GM19463 (cell line): ENCODE measurements at regions not wholly inside any gene's neighbourhood (a gene's known extent, or its start where the extent isn't known, plus 50 kb on each side); places are given as distances from the start of the nearest gene placed in this dataset.
"Not testable (repeated sequence)": the region's sequence is repeated elsewhere in the genome, so short reads cannot be mapped to it uniquely, and the experiment has no call there.

Experiments used
- ATAC-seq: cut with Tn5 transposase; IDR thresholded peaks from one replicate; pipeline ENCODE4 v1.9.1; 2021; ENCODE audit warnings: mild to moderate bottlenecking, moderate library complexity; ENCODE audit not compliant: unreplicated experiment

DNA sequence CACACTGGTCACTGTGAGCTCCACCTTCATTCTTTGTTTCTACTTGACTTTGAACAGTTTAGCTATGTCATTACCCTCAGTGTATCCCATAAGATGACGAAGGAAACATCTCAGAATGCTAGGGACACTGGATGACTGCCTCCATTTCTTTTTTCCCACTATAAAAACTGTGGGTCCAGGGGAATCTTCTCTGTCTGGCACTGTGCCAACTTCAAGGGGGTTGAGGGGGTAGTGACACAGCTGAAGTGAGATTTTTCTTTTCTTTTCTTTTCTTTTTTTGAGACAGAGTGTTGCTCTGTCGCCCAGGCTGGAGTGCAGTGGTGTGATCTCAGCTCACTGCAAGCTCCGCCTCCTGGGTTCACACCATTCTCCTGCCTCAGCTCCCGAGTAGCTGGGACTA is 302.6 kb upstream of the TARS1 start:
- ATAC-seq, result not testable (repeated sequence)

GRCh38 chr5:33143405-33144123 is 297.2 kb upstream of the TARS1 start:
- no peak for ATAC-seq

DNA sequence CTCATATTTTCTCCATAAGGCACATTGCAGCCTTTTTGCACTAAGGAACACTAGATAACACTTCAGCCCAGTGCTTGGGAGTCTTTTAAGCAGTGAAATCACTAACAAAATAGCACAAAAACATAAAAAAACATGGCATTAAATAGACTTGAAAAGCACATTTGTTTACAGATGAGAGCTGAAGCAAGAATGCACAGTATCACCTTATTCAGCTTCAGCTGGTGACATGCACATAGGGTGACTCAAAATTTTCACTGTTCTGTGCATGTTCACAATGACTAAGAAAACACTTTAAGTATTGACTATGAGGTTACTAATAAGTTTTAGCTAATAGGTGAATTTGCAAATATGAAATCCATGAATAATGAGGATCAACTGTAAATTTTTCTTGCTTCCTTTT is 293.9 kb upstream of the TARS1 start:
- no peak for ATAC-seq

GRCh38 chr5:33148076-33148513 is 292.7 kb upstream of the TARS1 start:
- ATAC-seq, result no peak

DNA sequence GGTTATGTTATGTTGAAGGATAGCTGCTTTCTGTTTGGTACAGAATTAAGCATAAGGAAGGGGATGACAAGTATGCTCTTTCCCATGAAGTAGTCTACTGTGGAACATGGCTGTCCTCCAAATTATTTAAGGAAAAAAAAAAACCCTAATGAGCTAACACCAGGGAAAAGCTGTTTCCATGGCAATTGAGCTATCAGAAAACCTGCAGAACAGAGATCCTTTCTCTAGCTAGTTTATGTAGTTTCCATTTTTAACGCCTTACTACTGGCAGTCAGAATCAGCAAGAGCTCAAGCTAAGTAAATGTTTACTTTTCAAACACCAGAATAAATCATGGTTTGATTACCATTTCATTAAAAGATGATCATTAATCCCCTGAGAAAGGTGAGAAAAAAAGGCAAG is 287.4 kb upstream of the TARS1 start:
- no peak for ATAC-seq

DNA sequence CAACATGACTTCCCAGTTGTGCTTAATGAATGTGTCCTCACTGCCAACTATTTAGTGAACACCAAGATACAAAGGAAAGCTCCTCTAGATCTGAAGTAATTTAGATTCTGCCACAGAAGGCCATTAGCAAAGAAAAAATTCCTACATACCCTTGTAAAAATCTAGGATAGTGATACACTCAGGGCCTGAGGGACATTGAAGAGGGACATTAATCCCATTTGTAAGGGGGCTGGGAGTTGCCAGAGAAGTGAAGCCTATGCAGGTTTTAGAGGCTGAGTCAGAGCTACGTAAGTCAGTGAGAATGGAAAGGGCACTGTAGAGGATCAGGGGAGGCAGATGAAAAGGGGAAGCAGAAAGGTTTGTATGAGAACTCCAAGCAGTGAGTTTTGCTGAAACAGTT is 286.9 kb upstream of the TARS1 start:
- ATAC-seq, result no peak

DNA sequence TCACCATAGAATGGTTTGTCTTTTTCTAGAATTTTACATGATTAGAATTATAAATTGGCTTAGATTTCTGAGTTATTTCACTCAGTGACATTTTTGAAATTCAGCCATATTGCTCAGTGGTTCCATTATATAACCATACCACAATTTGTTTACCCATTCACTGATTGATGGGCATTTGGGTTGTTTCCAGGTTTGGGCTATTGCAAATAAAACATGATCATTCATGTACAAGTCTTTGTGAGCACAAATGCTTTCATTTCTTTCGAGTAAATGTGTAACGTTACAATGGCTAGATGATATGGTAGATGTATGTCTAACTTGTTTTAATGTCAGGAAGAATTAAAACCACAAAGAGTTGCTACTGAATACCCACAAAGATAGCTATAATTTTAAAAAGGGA is 279.9 kb upstream of the TARS1 start:
- no peak for ATAC-seq

DNA sequence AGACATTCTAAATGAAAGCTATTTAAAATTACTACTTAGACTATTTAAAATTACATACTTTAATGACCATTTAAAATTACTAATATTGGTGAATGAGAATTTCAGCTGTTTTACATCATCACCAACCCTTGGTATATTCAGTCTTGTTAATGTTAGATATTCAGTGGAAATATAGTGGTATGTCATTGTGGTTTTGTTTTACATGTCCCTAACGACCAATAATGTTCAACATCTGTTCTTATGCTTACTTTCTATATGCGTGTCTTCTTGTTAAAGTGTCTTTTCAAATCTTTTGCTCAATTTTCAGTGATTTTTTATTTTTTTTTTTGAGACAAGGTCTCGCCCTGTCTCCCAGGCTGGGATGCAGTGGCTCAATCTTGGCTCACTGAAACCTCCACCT is 279.3 kb upstream of the TARS1 start:
- no peak for ATAC-seq

DNA sequence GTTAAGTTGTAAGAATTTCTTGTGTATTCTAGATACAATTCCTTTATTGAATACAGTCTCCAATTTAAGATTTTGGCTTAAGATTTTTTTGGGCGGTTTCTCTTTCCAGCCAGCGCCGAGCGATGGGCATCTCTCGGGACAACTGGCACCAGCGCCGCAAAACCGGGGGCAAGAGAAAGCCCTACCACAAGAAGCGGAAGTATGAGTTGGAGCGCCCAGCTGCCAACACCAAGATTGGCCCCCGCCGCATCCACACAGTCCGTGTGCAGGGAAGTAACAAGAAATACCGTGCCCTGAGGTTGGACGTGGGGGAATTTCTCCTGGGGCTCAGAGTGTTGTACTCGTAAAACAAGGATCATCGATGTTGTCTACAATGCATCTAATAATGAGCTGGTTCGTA is 278.7 kb upstream of the TARS1 start:
- no peak for ATAC-seq

- no peak for ATAC-seq
Measured at GRCh38 chr5:33166522-33166921, 274.2 kb upstream of the TARS1 start.

GRCh38 chr5:33166948-33167347 is 273.8 kb upstream of the TARS1 start:
- ATAC-seq, result no peak

DNA sequence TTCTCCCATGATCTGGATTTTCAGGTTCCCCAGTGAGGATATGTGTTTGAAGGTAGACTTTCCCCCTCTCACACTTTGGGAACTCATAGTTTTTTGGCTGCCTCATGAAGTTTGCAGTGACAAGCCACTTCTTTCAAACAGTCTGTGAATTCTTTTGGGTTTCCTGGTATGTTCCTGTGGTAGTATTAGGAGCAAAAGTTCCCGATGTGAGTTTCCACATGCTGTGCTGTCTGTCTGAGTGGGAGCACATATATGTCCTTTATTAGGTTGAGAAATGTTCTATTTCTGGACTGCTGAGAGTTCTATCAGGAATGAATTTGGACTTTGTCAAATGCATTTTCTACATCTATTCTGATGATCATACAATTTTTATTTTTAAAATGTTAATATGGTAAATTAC is 273.2 kb upstream of the TARS1 start:
- ATAC-seq, result no peak

- no peak for ATAC-seq
Measured at GRCh38 chr5:33170411-33170810, 270.4 kb upstream of the TARS1 start.

- no peak for ATAC-seq
Measured at GRCh38 chr5:33174383-33174782, 266.4 kb upstream of the TARS1 start.

DNA sequence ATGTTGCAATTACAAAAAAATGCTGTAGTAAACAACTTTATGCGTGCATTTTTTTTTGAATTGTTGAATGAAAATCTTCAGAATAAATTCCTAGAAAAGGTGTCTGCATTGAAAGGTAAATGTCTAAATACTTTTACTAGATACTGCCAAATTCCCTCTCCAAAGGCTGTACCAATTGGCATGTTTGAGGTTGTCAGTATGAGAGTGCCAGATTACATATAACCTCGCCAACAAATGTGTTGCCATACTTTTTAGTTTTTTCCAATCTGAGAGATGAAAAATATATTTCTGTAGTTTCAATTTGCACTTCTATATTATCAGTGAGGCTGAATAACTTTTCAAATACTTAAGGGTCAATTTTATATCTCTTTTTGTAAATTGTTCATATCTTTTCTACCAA is 261.5 kb upstream of the TARS1 start:
- no peak for ATAC-seq

- no peak for ATAC-seq
Measured at GRCh38 chr5:33180900-33181299, 259.9 kb upstream of the TARS1 start.

GRCh38 chr5:33182986-33183385 is 257.8 kb upstream of the TARS1 start:
- ATAC-seq, result no peak

- ATAC-seq, result no peak
Measured at GRCh38 chr5:33184367-33184766, 256.4 kb upstream of the TARS1 start.

DNA sequence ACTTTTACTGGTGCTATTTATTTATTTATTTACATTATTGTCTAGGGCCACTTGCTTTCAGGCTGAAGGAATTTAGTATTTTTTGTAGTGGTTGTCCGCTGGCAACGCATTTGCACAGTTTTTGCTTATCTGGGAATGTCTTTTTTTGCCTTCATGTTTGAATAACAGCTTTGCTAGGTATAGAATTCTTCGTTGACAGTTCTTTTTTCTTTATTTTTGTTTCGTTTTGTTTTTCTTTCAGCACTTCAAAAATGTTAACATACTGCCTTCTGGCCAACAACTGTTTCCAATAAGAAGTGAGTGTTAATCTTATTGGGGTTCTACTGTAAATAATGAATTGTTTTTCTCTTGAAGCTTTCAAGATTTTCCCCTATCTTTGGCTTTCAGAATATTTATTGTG is 252.7 kb upstream of the TARS1 start:
- no peak for ATAC-seq

DNA sequence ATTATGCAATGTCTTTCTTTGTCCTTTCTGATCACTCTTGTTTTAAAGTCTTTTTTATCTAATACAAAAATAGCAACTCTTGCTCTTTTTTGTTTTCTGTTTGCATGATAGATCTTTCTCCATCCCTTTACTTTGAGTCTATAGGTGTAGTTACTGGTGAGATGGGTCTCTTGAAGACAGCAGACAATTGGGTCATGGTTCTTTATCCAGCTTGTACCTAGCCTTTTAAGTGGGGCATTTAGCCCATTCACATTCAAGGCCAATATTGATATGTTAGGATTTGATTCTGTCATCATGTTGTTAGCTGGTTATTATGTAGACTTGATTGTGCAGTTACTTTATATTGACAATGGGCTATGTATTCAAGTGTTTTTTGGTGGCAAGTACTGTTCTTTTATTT is 245.9 kb upstream of the TARS1 start:
- no peak for ATAC-seq

DNA sequence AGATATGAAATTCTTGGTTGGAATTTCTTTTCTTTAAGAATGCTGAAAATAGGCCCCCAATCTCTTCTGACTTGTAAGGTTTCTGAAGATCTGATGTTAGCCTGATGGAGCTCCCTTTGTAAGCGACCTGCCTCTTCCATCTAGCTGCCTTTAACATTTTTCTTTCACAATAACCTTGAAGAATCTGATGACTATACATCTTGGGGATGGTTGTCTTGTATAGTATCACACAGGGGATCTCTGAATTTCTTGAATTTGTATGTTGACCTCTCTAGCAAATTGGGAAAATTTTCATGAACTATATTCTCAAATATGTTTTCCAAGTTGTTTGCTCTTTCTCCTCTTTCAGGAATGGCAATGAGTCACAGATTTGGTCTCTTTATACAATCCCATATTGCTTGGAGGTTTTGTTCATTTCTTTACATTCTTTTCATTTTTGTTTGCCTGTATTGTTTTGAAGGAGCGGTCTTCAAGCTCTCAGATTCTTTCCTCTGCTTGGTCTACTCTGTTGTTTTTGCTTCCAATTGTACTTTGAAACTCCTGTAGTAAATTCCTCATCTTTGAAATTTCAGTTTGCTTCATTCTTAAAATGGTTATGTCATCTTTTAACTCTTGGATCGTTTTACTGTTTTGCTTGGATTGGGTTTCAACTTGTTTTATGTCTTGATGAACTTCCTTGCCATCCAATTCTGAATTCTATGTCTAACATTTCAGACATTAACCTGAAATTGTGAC is 245.2 kb upstream of the TARS1 start:
- no peak for ATAC-seq

DNA sequence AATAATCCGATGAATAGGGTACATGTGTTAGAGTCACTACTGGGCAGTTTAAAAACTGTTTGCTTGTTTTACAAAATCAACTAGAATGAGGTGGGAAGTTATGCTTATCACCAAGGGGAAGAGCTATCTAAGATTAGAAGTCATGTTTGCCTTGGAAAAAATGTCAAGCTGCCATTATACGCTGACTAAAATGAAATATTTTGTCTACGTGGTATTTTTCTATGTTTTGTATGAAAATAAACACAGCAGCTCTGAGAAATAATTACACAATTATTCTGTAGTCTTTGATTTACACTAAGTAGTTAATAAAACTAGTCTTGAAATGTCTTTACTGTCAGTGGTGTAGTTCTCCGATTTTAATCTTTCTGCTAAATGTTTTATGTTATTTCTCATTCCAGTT is 241.9 kb upstream of the TARS1 start:
- ATAC-seq, result no peak

GRCh38 chr5:33203931-33204330 is 236.8 kb upstream of the TARS1 start:
- ATAC-seq, result no peak
